Tibial nerve (tissue), 3 donors: ENCODE measurements at regions not wholly inside any gene's neighbourhood (a gene's known extent, or its start where the extent isn't known, plus 50 kb on each side); places are given as distances from the start of the nearest gene placed in this dataset.

Experiments
- POLR2A ChIP-seq, 2 donors: fragments of 450-650 bp; IDR thresholded peaks; one replicate each; pipeline ENCODE4 v1.6.1; 2017; ENCODE audit warnings: antibody characterized with exemption in 2 of 2, mild to moderate bottlenecking in 2 of 2, moderate library complexity in 2 of 2
- TF ChIP-seq, protein P1 (sequence below), 5 experiments: fragments of 200-600 bp in 3 of 5; fragments of 450-650 bp in 2 of 5; sonication (generic) in 3 of 5; IDR thresholded peaks; one replicate each; pipeline ENCODE4 v1.5.1; 2016 to 2019; ENCODE audit warnings: antibody characterized with exemption in 5 of 5, mild to moderate bottlenecking in 3 of 5, moderate library complexity in 2 of 5

- TF ChIP-seq, protein P1, sequence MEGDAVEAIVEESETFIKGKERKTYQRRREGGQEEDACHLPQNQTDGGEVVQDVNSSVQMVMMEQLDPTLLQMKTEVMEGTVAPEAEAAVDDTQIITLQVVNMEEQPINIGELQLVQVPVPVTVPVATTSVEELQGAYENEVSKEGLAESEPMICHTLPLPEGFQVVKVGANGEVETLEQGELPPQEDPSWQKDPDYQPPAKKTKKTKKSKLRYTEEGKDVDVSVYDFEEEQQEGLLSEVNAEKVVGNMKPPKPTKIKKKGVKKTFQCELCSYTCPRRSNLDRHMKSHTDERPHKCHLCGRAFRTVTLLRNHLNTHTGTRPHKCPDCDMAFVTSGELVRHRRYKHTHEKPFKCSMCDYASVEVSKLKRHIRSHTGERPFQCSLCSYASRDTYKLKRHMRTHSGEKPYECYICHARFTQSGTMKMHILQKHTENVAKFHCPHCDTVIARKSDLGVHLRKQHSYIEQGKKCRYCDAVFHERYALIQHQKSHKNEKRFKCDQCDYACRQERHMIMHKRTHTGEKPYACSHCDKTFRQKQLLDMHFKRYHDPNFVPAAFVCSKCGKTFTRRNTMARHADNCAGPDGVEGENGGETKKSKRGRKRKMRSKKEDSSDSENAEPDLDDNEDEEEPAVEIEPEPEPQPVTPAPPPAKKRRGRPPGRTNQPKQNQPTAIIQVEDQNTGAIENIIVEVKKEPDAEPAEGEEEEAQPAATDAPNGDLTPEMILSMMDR (IDR thresholded peaks at IDR 0.05) = no peak
- no peak for TF ChIP-seq POLR2A (IDR thresholded peaks at IDR 0.05)
Measured at GRCh38 chr2:172288603-172289002, 138.8 kb upstream of the ITGA6 start.
